ENCODE measurements at regions not wholly inside any gene's neighbourhood (a gene's known extent, or its start where the extent isn't known, plus 50 kb on each side); places are given as distances from the start of the nearest gene placed in this dataset.

DNA sequence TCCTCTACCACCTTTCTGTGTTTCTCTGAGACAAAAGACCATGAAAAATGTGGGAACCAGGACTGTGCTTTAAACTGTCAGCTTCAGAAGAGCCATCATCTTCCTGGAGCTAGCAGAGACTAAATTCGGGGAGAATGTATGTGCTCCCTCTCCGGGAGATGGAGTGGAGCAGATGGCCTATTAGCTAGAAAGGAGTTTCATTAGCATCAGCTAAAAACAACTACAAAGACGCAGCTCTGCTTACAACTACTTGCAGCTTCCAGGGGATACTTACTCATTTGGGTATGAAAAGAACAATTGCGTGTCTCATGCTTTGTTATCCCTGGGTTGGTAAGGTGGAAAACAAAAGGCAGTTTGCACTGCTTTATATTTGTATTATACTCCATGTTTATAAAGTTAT lies 159.6 kb downstream of the MFSD1 start:
- TF ChIP-seq CTCF (conservative IDR thresholded peaks at IDR 0.05; ENCODE audit: low read depth in 2 of 2) (no peak), EZH2 (IDR thresholded peaks at IDR 0.05; ENCODE audit: low read depth, unreplicated experiment) (no peak), CREB1 (CRISPR knock-in tag; IDR thresholded peaks at IDR 0.05; ENCODE audit: low read depth) (no peak)
